DND-41 (cell line): ENCODE measurements at regions not wholly inside any gene's neighbourhood (a gene's known extent, or its start where the extent isn't known, plus 50 kb on each side); places are given as distances from the start of the nearest gene placed in this dataset.

Experiments used
- ATAC-seq: fragments of 200-7000 bp; cut with Tn5 transposase; 3 replicates; pipeline ENCODE4 v1.9.1; 2021; ENCODE audit warnings: low read depth; ENCODE audit not compliant: insufficient read depth
- DNase-seq: peaks from one replicate; pipeline ENCODE4 v3.0.0-alpha.2; 2020
- H2AFZ ChIP-seq: 2 replicates; pipeline ENCODE4 v1.6.0; 2012; ENCODE audit warnings: low read depth, low read length
- H3K27ac ChIP-seq: 2 replicates; pipeline ENCODE4 v1.5.1; 2012; ENCODE audit warnings: low read length, inconsistent platforms
- H3K27me3 ChIP-seq: fragments of 200-600 bp; sonication (generic); 2 replicates; pipeline ENCODE4 v1.6.0; 2012; ENCODE audit warnings: low read length, mild to moderate bottlenecking, inconsistent platforms; ENCODE audit not compliant: insufficient read depth, poor library complexity
- H3K36me3 ChIP-seq: 2 replicates; pipeline ENCODE4 v1.5.1; 2012; ENCODE audit warnings: low read length, inconsistent platforms; ENCODE audit not compliant: insufficient read depth
- H3K4me1 ChIP-seq: 2 replicates; pipeline ENCODE4 v1.5.1; 2012; ENCODE audit warnings: mild to moderate bottlenecking, low read length; ENCODE audit not compliant: insufficient read depth
- H3K4me2 ChIP-seq: 2 replicates; pipeline ENCODE4 v1.6.0; 2012; ENCODE audit warnings: mild to moderate bottlenecking, moderate library complexity, low read length, inconsistent platforms; ENCODE audit not compliant: insufficient read depth
- H3K4me3 ChIP-seq, 2 experiments: fragments of 200-600 bp in 1 of 2; shearing (Covaris generic) in 1 of 2; 2 replicates each; pipeline ENCODE4 v1.5.1; 2012 to 2016; ENCODE audit warnings: inconsistent platforms in 2 of 2, low read length in 2 of 2, mild to moderate bottlenecking in 2 of 2, low read depth in 1 of 2, moderate library complexity in 1 of 2
- H3K79me2 ChIP-seq: 2 replicates; pipeline ENCODE4 v1.6.0; 2012; ENCODE audit warnings: low read length, inconsistent platforms; ENCODE audit not compliant: insufficient read depth
- H3K9ac ChIP-seq: 2 replicates; pipeline ENCODE4 v1.6.0; 2012; ENCODE audit warnings: low read depth, mild to moderate bottlenecking, inconsistent platforms, low read length, moderate library complexity
- H3K9me3 ChIP-seq: 2 replicates; pipeline ENCODE4 v1.5.1; 2012; ENCODE audit warnings: low read length, moderate library complexity, mild to moderate bottlenecking, inconsistent platforms; ENCODE audit not compliant: insufficient read depth, severe bottlenecking
- H4K20me1 ChIP-seq: 2 replicates; pipeline ENCODE4 v1.6.0; 2012; ENCODE audit warnings: low read length; ENCODE audit not compliant: insufficient read depth
- CTCF ChIP-seq: IDR thresholded peaks from 2 replicates; pipeline ENCODE4 v1.5.1; 2012; ENCODE audit warnings: borderline replicate concordance, low read length, moderate library complexity, mild to moderate bottlenecking; ENCODE audit not compliant: poor library complexity, severe bottlenecking; ENCODE audit errors: extremely low read depth
- EZH2 ChIP-seq: IDR thresholded peaks from 3 replicates; pipeline ENCODE4 v1.6.1; 2012; ENCODE audit warnings: borderline replicate concordance, low read depth, mild to moderate bottlenecking, moderate library complexity, low read length, inconsistent platforms; ENCODE audit not compliant: severe bottlenecking

GRCh38 chr1:229067546-229067945 is 203.4 kb upstream of the RAB4A start:
- Histone ChIP-seq H2AFZ (no peak overlapping the region), H3K9me3 (no peaks in the 10 kb centered on the region)

GRCh38 chr1:229068270-229068987 is 202.5 kb upstream of the RAB4A start:
- no peak overlapping the region for H2AFZ ChIP-seq
- H3K4me3 ChIP-seq = no peak overlapping the region
- H4K20me1 ChIP-seq = no peaks in the 10 kb centered on the region
- H3K27ac ChIP-seq = no peak overlapping the region
- H3K9ac ChIP-seq = no peak overlapping the region
- H3K9me3 ChIP-seq = no peaks in the 10 kb centered on the region
- DNase-seq = no peak
- H3K4me1 ChIP-seq = no peaks in the 10 kb centered on the region
- no peaks in the 10 kb centered on the region for H3K36me3 ChIP-seq
- no peaks in the 10 kb centered on the region for H3K27me3 ChIP-seq
- no peak for TF ChIP-seq EZH2
- TF ChIP-seq CTCF = no peak
- no peak overlapping the region for H3K4me2 ChIP-seq
- ATAC-seq = no peak
- no peaks in the 10 kb centered on the region for H3K79me2 ChIP-seq

More at GRCh38 chr1:229067546-229067945, 203.4 kb upstream of the RAB4A start:
- H3K4me3 ChIP-seq = no peak overlapping the region
- ATAC-seq = no peak
- no peak overlapping the region for H3K4me2 ChIP-seq
- no peaks in the 10 kb centered on the region for H3K4me1 ChIP-seq
- H3K27ac ChIP-seq = no peak overlapping the region
- H3K36me3 ChIP-seq = no peaks in the 10 kb centered on the region
- H4K20me1 ChIP-seq = no peaks in the 10 kb centered on the region
- no peak for TF ChIP-seq CTCF
- no peak for TF ChIP-seq EZH2
- H3K27me3 ChIP-seq = no peaks in the 10 kb centered on the region
- H3K9ac ChIP-seq = no peak overlapping the region
- DNase-seq = no peak
- H3K79me2 ChIP-seq = no peaks in the 10 kb centered on the region

- no peak overlapping the region for H3K4me2 ChIP-seq
- H3K9ac ChIP-seq = no peak overlapping the region
- no peak overlapping the region for H3K27ac ChIP-seq
- H3K9me3 ChIP-seq = no peaks in the 10 kb centered on the region
- TF ChIP-seq EZH2 = no peak
- no peak for TF ChIP-seq CTCF
- no peaks in the 10 kb centered on the region for H4K20me1 ChIP-seq
- ATAC-seq = no peak
- no peak for DNase-seq
- no peak overlapping the region for H2AFZ ChIP-seq
- no peak overlapping the region for H3K4me3 ChIP-seq
- no peaks in the 10 kb centered on the region for H3K27me3 ChIP-seq
- no peaks in the 10 kb centered on the region for H3K79me2 ChIP-seq
- H3K4me1 ChIP-seq = no peaks in the 10 kb centered on the region
- H3K36me3 ChIP-seq = no peaks in the 10 kb centered on the region
Measured at GRCh38 chr1:229069176-229069575, 201.7 kb upstream of the RAB4A start.

GRCh38 chr1:229070168-229070567 is 200.7 kb upstream of the RAB4A start:
- Histone ChIP-seq H3K9me3 (no peaks in the 10 kb centered on the region), H3K27ac (no peak overlapping the region), H3K9ac (no peak overlapping the region), H3K4me3 (no peak overlapping the region), H3K4me1 (no peaks in the 10 kb centered on the region), H4K20me1 (no peaks in the 10 kb centered on the region), H3K79me2 (no peaks in the 10 kb centered on the region), H3K36me3 (no peaks in the 10 kb centered on the region), H2AFZ (no peak overlapping the region), H3K27me3 (no peaks in the 10 kb centered on the region), H3K4me2 (no peak overlapping the region)
- ATAC-seq (no peak), DNase-seq (no peak)
- TF ChIP-seq CTCF (no peak), EZH2 (no peak)
